ENCODE measurements at regions not wholly inside any gene's neighbourhood (a gene's known extent, or its start where the extent isn't known, plus 50 kb on each side); places are given as distances from the start of the nearest gene placed in this dataset.

DNA sequence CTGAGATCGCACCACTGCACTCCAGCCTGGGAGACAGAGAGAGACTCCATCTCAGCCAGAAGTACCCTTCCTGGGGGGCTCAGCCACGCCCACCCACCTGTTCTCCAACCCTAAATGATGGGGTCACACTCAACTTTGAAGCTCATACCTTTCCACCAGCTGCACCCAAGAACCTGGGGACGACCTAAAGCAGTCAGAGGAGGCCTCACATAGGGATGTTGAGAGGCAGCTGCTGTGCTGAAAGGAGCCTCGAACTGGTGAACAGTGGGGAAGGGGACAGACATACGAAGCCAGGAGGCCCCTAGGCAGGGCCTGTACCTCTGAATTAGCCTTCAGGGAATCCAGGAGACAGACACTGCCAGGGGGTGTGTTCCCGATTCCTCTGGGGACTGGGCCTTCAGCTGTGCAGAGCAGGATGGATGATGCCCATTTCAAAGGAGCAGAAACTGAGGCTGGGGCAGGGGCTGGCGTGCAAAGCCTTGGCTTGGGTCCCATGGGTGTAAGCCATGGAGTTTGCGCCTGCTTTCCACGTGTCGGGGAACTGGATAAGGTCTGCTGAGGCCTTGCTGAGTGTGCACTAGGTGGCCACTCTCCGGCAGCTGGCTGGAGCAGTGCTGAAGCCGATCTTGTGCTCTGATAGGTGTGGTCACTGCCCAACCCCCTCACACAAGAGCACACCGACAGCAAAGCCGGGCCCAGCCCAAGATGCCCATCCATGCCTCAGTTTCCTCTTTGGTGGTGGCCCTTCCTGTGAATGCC, 130.8 kb downstream of the CPZ start:
- no peak for TF ChIP-seq TAF1 (IDR thresholded peaks at IDR 0.05; ENCODE audit: borderline replicate concordance, insufficient read depth, low read length)
- no peak for TF ChIP-seq POLR2AphosphoS5 (IDR thresholded peaks at IDR 0.05; ENCODE audit: low read depth, low read length)

All from PFSK-1 (cell line).